SJCRH30 (cell line): ENCODE measurements at regions not wholly inside any gene's neighbourhood (a gene's known extent, or its start where the extent isn't known, plus 50 kb on each side); places are given as distances from the start of the nearest gene placed in this dataset.

Experiments
- DNase-seq, 2 experiments: peaks; one replicate each; pipeline ENCODE4 v3.0.0-alpha.2; 2015 to 2020
- H3K27ac ChIP-seq: fragments of 250-450 bp; sonication (Bioruptor Pico); 2 replicates; pipeline ENCODE4 v1.5.1; 2020; ENCODE audit warnings: mild to moderate bottlenecking, moderate library complexity
- H3K27me3 ChIP-seq: fragments of 250-450 bp; sonication (Bioruptor Pico); 2 replicates; pipeline ENCODE4 v1.5.1; 2020; ENCODE audit warnings: mild to moderate bottlenecking, moderate library complexity
- H3K36me3 ChIP-seq: fragments of 250-450 bp; sonication (Bioruptor Pico); 2 replicates; pipeline ENCODE4 v1.5.1; 2020; ENCODE audit warnings: mild to moderate bottlenecking, moderate library complexity
- H3K4me1 ChIP-seq: fragments of 250-450 bp; sonication (Bioruptor Pico); 2 replicates; pipeline ENCODE4 v1.5.1; 2020; ENCODE audit warnings: mild to moderate bottlenecking, moderate library complexity
- H3K4me3 ChIP-seq: fragments of 250-450 bp; sonication (Bioruptor Pico); 2 replicates; pipeline ENCODE4 v1.5.1; 2020; ENCODE audit warnings: mild to moderate bottlenecking, moderate library complexity
- H3K9me3 ChIP-seq: fragments of 250-450 bp; sonication (Bioruptor Pico); replicated peaks from 2 replicates; pipeline ENCODE4 v1.5.1; 2020; ENCODE audit warnings: mild to moderate bottlenecking, moderate library complexity

- peak in 1 of 2 experiments; percentile 43 for DNase-seq
- Histone ChIP-seq H3K27ac (no peak overlapping the region), H3K36me3 (no peaks in the 10 kb centered on the region), H3K4me3 (no peak overlapping the region), H3K27me3 (no peaks in the 10 kb centered on the region), H3K4me1 (peaks cover 10% of the 10 kb centered on the region), H3K9me3 (peaks cover 16% of the 10 kb centered on the region)
Measured at GRCh38 chr9:14391620-14392019, 77.7 kb upstream of the NFIB start.

DNA sequence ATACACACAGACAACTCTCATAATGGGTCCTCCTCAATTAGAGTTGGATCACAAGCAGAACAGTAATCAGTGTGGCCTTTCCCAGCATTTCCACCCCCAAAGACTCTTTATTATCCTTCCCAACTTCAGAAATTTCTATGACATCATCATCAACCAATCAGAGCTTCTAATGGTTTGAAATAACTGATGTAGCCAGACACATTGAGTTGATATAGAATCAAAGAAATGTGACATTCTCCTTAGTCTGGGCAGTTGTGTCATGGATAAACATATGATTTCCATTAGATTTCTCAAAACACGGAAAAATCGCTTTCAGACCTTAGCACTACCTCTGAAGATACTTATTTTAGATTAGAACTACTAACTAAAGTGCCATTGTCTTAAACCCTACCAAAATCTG is 75.7 kb upstream of the NFIB start:
- Histone ChIP-seq H3K27me3 (no peaks in the 10 kb centered on the region), H3K36me3 (no peaks in the 10 kb centered on the region), H3K4me1 (peaks cover 2% of the 10 kb centered on the region), H3K27ac (no peak overlapping the region), H3K9me3 (peaks cover 16% of the 10 kb centered on the region), H3K4me3 (no peak overlapping the region)
- DNase-seq: no peak

- no peaks in the 10 kb centered on the region for H3K27me3 ChIP-seq
- no peak for DNase-seq
- no peaks in the 10 kb centered on the region for H3K36me3 ChIP-seq
- no peak overlapping the region for H3K4me3 ChIP-seq
- no peaks in the 10 kb centered on the region for H3K4me1 ChIP-seq
- H3K27ac ChIP-seq: no peak overlapping the region
- peaks cover 12% of the 10 kb centered on the region for H3K9me3 ChIP-seq
Measured at GRCh38 chr9:14389146-14389545, 75.2 kb upstream of the NFIB start.

- H3K4me1 ChIP-seq: no peaks in the 10 kb centered on the region
- H3K36me3 ChIP-seq: no peaks in the 10 kb centered on the region
- no peak for DNase-seq
- H3K9me3 ChIP-seq: no peaks in the 10 kb centered on the region
- H3K4me3 ChIP-seq: no peak overlapping the region
- no peaks in the 10 kb centered on the region for H3K27me3 ChIP-seq
- no peak overlapping the region for H3K27ac ChIP-seq
Measured at GRCh38 chr9:14383773-14384172, 69.8 kb upstream of the NFIB start.

DNA sequence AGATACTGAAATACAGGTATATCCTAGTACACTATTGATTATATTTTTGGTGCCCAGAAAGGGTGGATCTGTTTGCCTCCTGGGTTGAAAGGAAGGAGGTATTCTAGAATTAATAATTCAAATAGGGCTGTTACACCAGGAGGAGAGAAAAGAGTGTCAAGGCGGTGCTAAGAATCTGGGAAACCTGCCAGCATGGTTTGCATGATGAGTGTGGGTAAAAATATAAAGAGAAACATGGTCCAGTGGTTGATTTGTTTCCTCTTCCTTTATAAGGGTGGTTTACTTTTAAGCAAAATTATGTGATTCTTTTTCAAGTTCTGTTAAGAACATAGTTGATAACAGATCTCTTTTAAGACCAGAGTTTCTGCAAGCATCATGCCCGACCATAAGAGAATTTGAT is 69.4 kb upstream of the NFIB start:
- Histone ChIP-seq H3K9me3 (no peaks in the 10 kb centered on the region), H3K4me1 (no peaks in the 10 kb centered on the region), H3K27me3 (no peaks in the 10 kb centered on the region), H3K36me3 (no peaks in the 10 kb centered on the region), H3K27ac (no peak overlapping the region), H3K4me3 (no peak overlapping the region)
- DNase-seq: peak in 1 of 2 experiments; percentile 11

DNA sequence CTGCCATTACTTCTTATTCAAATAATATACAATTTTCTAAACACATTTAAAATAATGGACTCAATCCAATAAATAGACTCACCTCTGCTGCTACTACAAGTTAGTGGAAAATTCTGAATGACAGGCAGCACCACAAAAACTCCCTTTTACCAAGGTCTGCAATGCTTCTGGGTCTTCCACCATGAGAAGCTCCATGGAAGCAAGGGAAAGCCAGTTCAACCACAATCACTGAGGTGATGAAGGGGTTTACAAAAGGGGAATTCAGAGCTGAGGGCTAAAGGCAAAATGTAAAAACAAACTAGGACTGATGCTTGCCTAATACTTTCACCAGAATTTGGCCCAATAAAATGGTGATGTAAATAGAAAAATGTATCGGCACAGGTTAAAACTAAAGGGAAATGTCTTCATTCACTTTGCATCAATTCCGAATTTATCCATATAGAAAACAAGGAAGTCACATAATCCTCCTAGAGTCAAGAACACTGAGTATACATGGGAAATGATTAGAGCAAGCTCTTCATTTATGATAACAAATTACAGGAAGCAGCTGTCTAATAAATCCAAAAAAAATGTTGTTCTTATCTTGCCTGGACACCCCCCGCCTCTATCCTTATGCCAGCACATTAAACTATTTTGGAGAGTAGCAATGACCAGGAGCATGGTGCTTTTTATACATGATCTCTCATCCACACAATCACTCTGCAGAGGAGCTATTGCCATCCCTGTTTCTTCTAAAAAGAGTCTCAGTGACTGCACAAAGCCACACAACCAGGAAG is 66.3 kb upstream of the NFIB start:
- DNase-seq: no peak
- Histone ChIP-seq H3K36me3 (no peaks in the 10 kb centered on the region), H3K27ac (no peak overlapping the region), H3K4me1 (no peaks in the 10 kb centered on the region), H3K27me3 (no peaks in the 10 kb centered on the region), H3K4me3 (no peak overlapping the region), H3K9me3 (no peaks in the 10 kb centered on the region; the same call in 1 of the 2 replicates)

DNA sequence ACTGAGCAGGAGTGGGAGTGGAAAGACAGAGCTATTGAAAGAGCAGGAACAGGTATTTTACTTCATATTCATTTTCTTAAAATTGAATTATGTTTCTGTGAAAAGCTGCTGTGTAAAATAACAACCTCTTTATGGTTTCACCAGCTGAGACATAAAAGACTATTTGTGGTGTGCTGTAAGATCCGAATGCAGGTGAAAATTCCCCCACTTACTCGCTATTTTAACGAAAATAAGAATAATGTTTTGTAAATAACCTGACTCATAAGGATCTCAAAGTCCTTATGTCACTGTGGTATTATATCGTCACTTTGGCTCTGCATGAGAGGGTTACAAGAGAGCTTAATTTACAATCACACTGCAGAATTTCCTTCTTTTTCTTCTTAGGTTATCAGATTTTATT is 65.3 kb upstream of the NFIB start:
- Histone ChIP-seq H3K27ac (no peak overlapping the region), H3K9me3 (no peaks in the 10 kb centered on the region; the same call in 1 of the 2 replicates), H3K4me3 (no peak overlapping the region), H3K27me3 (no peaks in the 10 kb centered on the region), H3K4me1 (no peaks in the 10 kb centered on the region), H3K36me3 (no peaks in the 10 kb centered on the region)
- DNase-seq: no peak

DNA sequence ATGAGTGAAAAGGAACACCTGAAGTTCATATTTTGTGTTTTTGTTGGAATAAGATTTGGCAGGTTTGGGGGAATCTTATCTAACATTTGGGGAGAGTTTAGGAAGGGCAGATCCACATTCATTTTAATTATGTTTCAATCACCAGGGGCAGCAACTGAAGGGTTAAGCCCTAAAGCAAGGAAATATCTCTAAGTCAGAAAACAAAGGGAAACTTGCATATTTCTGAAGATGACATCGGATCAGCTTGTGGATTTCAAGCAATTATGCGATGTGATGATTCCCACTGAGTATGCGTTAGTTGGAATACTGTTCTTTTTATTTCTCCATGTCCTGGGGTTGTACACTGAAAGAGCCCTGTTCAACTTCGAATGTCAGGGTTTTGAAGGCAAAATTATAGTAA is 59.8 kb upstream of the NFIB start:
- DNase-seq: no peak
- H3K27ac ChIP-seq: peak overlapping the region; percentile 68; the same call in 1 of the 2 replicates

DNA sequence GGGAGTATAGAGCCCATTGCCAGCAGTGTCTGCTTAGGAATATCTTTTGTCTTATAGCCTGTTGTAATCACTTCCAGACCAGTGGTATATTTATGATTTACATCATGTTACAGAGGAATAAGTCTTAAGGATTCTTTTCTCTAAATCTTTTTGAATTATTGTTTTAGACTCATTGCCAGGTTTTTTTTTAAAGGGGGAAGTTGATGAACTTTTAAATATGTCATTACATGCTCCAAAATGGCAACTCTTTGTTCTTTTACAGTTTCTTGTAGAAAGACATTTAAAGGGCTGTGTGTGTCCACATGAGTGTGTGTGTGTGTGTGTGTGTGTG is 59.4 kb upstream of the NFIB start:
- no peaks in the 10 kb centered on the region for H3K36me3 ChIP-seq
- H3K9me3 ChIP-seq: no peaks in the 10 kb centered on the region; the same call in 1 of the 2 replicates
- H3K4me3 ChIP-seq: no peak overlapping the region
- peak overlapping the region; percentile 68 for H3K27ac ChIP-seq
- H3K4me1 ChIP-seq: peaks cover 24% of the 10 kb centered on the region
- no peaks in the 10 kb centered on the region for H3K27me3 ChIP-seq
- DNase-seq: no peak

More for the DNA sequence above, 59.8 kb upstream of the NFIB start:
- no peaks in the 10 kb centered on the region for H3K36me3 ChIP-seq
- no peaks in the 10 kb centered on the region; the same call in 1 of the 2 replicates for H3K9me3 ChIP-seq
- no peaks in the 10 kb centered on the region for H3K27me3 ChIP-seq
- peaks cover 24% of the 10 kb centered on the region for H3K4me1 ChIP-seq
- no peak overlapping the region for H3K4me3 ChIP-seq

DNA sequence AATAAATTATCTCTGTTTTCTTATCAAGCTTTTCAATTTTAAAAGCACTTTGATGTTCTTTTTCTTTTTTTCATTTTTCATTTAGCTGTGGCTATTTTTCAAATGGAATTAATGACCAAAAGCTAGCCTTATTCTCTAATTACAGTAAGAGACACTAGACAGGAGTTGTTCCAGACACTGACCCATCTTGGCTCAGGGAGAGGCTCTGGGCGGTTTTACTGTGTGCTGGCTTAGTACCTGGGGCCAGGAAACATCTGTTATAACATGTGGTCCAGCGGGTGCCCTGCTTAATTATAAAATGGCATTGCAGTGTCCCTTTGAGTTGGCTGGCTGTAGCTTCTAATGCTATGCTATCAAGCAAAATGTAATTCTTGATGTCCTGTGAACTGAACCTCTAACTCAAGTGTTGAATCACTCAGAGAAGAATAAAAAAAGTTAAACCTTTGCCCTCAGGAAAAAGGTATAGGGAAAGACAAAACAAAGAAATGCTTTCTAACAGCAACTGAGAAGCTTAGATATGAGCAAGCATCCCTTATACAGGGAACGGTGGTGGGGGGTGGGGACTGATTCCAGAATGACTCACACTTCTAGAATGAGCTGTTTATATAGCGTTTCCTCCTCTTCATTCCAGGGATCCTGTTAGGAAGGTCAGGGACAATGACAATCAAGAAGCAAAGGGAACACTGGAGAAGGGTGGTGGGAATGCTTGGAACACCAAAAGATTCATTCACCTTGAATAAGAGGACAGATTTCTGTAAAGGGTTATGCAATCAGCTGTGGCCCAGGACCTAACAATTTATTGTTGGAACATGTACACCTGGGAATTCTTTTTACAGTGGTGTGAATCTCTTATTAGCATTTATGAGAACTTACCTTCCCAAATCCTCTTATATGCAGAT is 58.7 kb upstream of the NFIB start:
- Histone ChIP-seq H3K27me3 (no peaks in the 10 kb centered on the region), H3K4me1 (peaks cover 24% of the 10 kb centered on the region), H3K27ac (peak overlapping the region; percentile 68), H3K9me3 (no peaks in the 10 kb centered on the region; the same call in 1 of the 2 replicates), H3K4me3 (0 out of 2 replicates have a peak overlapping the region, but pooled peaks have one; percentile 2), H3K36me3 (no peaks in the 10 kb centered on the region)
- DNase-seq: peak; percentile 73 to 79

GRCh38 chr9:14369011-14369410 is 55.1 kb upstream of the NFIB start:
- no peaks in the 10 kb centered on the region for H3K36me3 ChIP-seq
- DNase-seq: no peak

GRCh38 chr9:14366076-14366475 is 52.1 kb upstream of the NFIB start:
- H3K27me3 ChIP-seq: no peaks in the 10 kb centered on the region
- no peak for DNase-seq
- H3K9me3 ChIP-seq: no peaks in the 10 kb centered on the region
- H3K36me3 ChIP-seq: no peaks in the 10 kb centered on the region
- H3K27ac ChIP-seq: no peak overlapping the region
- H3K4me1 ChIP-seq: no peaks in the 10 kb centered on the region
- no peak overlapping the region for H3K4me3 ChIP-seq

More at GRCh38 chr9:14369011-14369410, 55.1 kb upstream of the NFIB start:
- peaks cover 24% of the 10 kb centered on the region for H3K4me1 ChIP-seq
- H3K27me3 ChIP-seq: no peaks in the 10 kb centered on the region
- no peak overlapping the region for H3K27ac ChIP-seq
- H3K9me3 ChIP-seq: no peaks in the 10 kb centered on the region
- no peak overlapping the region for H3K4me3 ChIP-seq

DNA sequence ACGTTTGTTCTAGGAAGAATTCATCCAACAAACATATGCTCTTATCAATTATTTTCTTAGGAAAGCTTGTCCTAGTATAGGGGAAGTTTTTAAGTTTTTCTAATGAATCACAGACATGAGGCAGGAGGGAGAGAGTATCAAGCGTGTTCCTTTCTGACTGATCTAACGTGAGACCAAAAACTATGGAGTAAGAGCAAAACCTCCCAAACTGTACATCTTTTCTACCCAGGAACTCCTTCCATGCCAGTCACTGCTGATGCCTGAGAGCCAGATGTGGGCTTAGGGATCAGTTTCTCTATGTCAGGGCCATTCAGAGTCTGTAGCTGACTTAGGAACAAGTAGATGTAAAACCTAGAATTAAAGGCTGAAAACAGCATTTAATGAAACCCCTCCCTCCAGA is 51.7 kb upstream of the NFIB start:
- Histone ChIP-seq H3K4me1 (no peaks in the 10 kb centered on the region), H3K36me3 (no peaks in the 10 kb centered on the region), H3K9me3 (no peaks in the 10 kb centered on the region), H3K27me3 (no peaks in the 10 kb centered on the region), H3K4me3 (no peak overlapping the region), H3K27ac (no peak overlapping the region)
- no peak for DNase-seq
